ENCODE measurements at regions not wholly inside any gene's neighbourhood (a gene's known extent, or its start where the extent isn't known, plus 50 kb on each side); places are given as distances from the start of the nearest gene placed in this dataset.

DNA sequence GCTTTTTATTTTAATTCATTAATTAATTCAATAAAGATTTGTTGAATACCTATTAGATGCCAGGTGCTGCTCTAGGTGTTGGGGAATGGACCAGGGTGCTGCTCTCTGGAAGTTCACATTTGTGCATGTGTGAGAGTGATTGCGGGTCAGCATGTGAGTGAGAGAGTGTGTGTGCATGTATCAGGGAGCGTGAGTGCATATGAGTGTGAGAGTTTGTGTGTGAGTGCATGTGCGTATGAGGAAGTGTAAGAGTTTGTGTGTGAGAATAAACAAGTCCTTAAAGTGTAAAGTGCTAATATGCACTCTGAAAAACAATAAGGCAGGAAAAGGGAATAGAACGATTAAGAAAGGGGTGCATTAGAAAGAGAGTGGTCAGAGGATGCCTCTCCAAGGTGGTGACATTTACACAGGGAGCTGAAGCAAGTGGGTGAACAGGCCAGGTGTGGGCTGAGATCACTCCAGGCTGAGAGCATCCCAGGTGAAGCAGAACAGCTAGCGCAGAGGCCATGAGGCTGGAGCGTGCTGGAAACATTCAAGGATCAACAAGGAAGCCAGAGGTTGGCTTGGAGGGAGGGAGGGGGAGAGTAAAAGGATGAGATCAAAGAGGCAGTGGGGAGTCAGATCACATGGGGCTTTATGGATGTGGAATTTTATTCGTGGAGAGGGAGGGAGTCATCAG, 50.5 kb upstream of the SLC1A4 start:
- TF ChIP-seq POLR2AphosphoS5 (IDR thresholded peaks at IDR 0.05) (no peak), POLR2A (IDR thresholded peaks at IDR 0.05) (no peak)
- TF ChIP-seq, protein P1, sequence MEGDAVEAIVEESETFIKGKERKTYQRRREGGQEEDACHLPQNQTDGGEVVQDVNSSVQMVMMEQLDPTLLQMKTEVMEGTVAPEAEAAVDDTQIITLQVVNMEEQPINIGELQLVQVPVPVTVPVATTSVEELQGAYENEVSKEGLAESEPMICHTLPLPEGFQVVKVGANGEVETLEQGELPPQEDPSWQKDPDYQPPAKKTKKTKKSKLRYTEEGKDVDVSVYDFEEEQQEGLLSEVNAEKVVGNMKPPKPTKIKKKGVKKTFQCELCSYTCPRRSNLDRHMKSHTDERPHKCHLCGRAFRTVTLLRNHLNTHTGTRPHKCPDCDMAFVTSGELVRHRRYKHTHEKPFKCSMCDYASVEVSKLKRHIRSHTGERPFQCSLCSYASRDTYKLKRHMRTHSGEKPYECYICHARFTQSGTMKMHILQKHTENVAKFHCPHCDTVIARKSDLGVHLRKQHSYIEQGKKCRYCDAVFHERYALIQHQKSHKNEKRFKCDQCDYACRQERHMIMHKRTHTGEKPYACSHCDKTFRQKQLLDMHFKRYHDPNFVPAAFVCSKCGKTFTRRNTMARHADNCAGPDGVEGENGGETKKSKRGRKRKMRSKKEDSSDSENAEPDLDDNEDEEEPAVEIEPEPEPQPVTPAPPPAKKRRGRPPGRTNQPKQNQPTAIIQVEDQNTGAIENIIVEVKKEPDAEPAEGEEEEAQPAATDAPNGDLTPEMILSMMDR (IDR thresholded peaks at IDR 0.05), result no peak
- no peaks in the 10 kb centered on the region for H3K36me3 ChIP-seq
- WGBS, result 79% methylated on average over 7 of the region's 7 CpGs
- no peak for DNase-seq (ENCODE audit: low spot score)
- no peaks in the 10 kb centered on the region for H3K4me1 ChIP-seq (replicated peaks)
- H3K27ac ChIP-seq, result no peak overlapping the region
- H3K27me3 ChIP-seq (replicated peaks; ENCODE audit: insufficient read depth), result no peaks in the 10 kb centered on the region
- no peaks in the 10 kb centered on the region for H3K9me3 ChIP-seq
- no peak overlapping the region for H3K4me3 ChIP-seq
- intact Hi-C loops (cut with DNase I), result no loop called here

DNA sequence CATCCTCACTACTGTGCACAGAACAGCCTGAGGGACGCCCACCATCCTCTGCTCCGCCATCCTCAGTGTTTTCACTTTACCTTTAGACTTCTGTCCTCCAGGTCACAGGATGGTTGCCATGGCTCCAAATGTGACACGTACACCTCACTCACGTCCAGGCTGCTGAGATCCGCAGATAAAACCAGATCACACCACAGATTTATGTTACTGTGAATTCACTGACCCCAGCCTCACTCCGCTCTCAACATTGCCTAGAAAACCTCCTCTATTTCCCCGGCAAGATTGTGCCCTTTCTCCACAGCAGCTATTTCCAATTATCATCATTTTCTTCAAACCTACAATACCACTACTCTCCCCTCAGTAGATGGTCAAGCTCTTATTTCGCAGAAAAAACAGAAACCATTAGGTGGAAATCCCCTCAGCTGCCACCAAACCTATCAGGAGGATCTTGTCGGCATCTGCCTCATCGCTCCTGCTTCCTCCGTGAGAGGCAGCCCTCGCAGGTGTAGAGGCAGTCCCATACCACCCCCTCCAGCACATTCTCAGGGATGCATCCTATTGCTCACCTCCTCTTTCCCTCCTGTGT, 49.8 kb upstream of the SLC1A4 start:
- Histone ChIP-seq H3K36me3 (no peaks in the 10 kb centered on the region), H3K4me3 (no peak overlapping the region), H3K27ac (no peak overlapping the region), H3K4me1 (replicated peaks) (no peaks in the 10 kb centered on the region), H3K27me3 (replicated peaks; ENCODE audit: insufficient read depth) (no peaks in the 10 kb centered on the region), H3K9me3 (no peaks in the 10 kb centered on the region)
- TF ChIP-seq, protein P1 (IDR thresholded peaks at IDR 0.05), result no peak
- no peak for DNase-seq (ENCODE audit: low spot score)
- WGBS, result 79% methylated on average over 12 of the region's 12 CpGs
- intact Hi-C loops (cut with DNase I), result no loop called here

Small RNAs in the stretch of these regions (small RNA-seq; reads per million reads assigned to genes)
- 0 reads per million in 2 donors for gene RF00019
- 0 reads per million in 2 donors for gene RN7SL211P
- gene RN7SL341P, result 0 reads per million in 2 donors
